ENCODE measurements at regions not wholly inside any gene's neighbourhood (a gene's known extent, or its start where the extent isn't known, plus 50 kb on each side); places are given as distances from the start of the nearest gene placed in this dataset.

- Histone ChIP-seq H3K4me3 (no peak overlapping the region), H3K4me1 (no peaks in the 10 kb centered on the region), H3K36me3 (no peaks in the 10 kb centered on the region), H3K9me3 (no peaks in the 10 kb centered on the region), H3K27me3 (no peaks in the 10 kb centered on the region), H3K27ac (no peak overlapping the region)
- intact Hi-C loops (cut with DNase I; ENCODE audit: low total_unique reads), result no loop called here
- no peak for DNase-seq (ENCODE audit: low spot score in 2 of 2)
- TF ChIP-seq POLR2A (IDR thresholded peaks at IDR 0.05), result no peak
- TF ChIP-seq CTCF (IDR thresholded peaks at IDR 0.05), result no peak
- no peak for TF ChIP-seq POLR2AphosphoS5 (IDR thresholded peaks at IDR 0.05)
Measured at GRCh38 chr3:31356941-31357340, 175.8 kb upstream of the STT3B start.

- intact Hi-C loops (cut with DNase I; ENCODE audit: low total_unique reads), result no loop called here
- no peak for DNase-seq (ENCODE audit: low spot score in 2 of 2)
- Histone ChIP-seq H3K9me3 (no peaks in the 10 kb centered on the region), H3K27ac (no peak overlapping the region), H3K36me3 (no peaks in the 10 kb centered on the region), H3K27me3 (no peaks in the 10 kb centered on the region), H3K4me3 (no peak overlapping the region), H3K4me1 (no peaks in the 10 kb centered on the region)
- TF ChIP-seq POLR2AphosphoS5 (IDR thresholded peaks at IDR 0.05) (no peak), CTCF (IDR thresholded peaks at IDR 0.05) (no peak), POLR2A (IDR thresholded peaks at IDR 0.05) (no peak)
Measured at GRCh38 chr3:31357451-31357850, 175.3 kb upstream of the STT3B start.

DNA sequence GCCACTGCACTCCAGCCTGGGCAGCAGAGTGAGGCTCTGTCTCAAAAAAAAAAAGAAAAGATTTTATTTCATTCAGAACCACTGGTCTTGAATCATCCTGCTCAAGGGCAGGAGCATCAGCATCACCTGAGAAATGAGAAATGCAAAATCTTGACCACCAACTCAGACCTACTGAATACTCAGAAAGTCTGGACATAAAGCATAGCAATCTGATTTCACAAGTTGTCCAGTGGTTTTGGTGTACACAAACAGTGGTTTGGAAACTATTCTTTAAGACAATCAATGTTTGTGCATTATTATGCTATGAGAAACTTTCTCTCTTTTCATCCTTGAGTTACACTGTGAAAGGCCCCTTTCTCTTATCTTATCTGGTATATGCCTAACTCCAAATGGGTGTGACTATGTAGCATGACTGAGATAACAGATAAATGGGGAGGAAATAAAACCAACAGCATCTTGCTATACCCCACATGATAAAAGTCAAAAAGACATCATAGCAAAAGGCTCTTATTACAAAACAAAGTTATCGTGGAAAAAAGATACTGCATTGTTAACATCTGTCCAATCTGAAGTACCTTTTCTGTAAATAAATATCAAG, 174.2 kb upstream of the STT3B start:
- no peak for DNase-seq (ENCODE audit: low spot score in 2 of 2)
- intact Hi-C loops (cut with DNase I; ENCODE audit: low total_unique reads), result no loop called here
- Histone ChIP-seq H3K9me3 (no peaks in the 10 kb centered on the region), H3K27ac (no peak overlapping the region), H3K36me3 (no peaks in the 10 kb centered on the region), H3K4me1 (no peaks in the 10 kb centered on the region), H3K4me3 (no peak overlapping the region), H3K27me3 (no peaks in the 10 kb centered on the region)
- no peak for TF ChIP-seq POLR2AphosphoS5 (IDR thresholded peaks at IDR 0.05)
- TF ChIP-seq POLR2A (IDR thresholded peaks at IDR 0.05), result no peak
- TF ChIP-seq CTCF (IDR thresholded peaks at IDR 0.05), result no peak

- Histone ChIP-seq H3K4me3 (no peak overlapping the region), H3K9me3 (no peaks in the 10 kb centered on the region), H3K27ac (no peak overlapping the region), H3K27me3 (no peaks in the 10 kb centered on the region), H3K36me3 (no peaks in the 10 kb centered on the region), H3K4me1 (no peaks in the 10 kb centered on the region)
- TF ChIP-seq POLR2A (IDR thresholded peaks at IDR 0.05) (no peak), POLR2AphosphoS5 (IDR thresholded peaks at IDR 0.05) (no peak), CTCF (IDR thresholded peaks at IDR 0.05) (no peak)
- intact Hi-C loops (cut with DNase I; ENCODE audit: low total_unique reads), result no loop called here
- DNase-seq (ENCODE audit: low spot score in 2 of 2), result no peak
Measured at GRCh38 chr3:31361371-31362273, 171.1 kb upstream of the STT3B start.

- intact Hi-C loops (cut with DNase I; ENCODE audit: low total_unique reads), result no loop called here
- no peak overlapping the region for H3K4me3 ChIP-seq
- H3K36me3 ChIP-seq, result no peaks in the 10 kb centered on the region
Measured at GRCh38 chr3:31364188-31364587, 168.5 kb upstream of the STT3B start.

More at GRCh38 chr3:31364188-31364587, 168.5 kb upstream of the STT3B start:
- H3K9me3 ChIP-seq, result no peaks in the 10 kb centered on the region
- no peaks in the 10 kb centered on the region for H3K27me3 ChIP-seq
- no peaks in the 10 kb centered on the region for H3K4me1 ChIP-seq
- DNase-seq (ENCODE audit: low spot score in 2 of 2), result no peak
- H3K27ac ChIP-seq, result no peak overlapping the region
- TF ChIP-seq POLR2AphosphoS5 (IDR thresholded peaks at IDR 0.05), result no peak

All from breast epithelium (tissue), 4 donors.